ENCODE measurements at regions not wholly inside any gene's neighbourhood (a gene's known extent, or its start where the extent isn't known, plus 50 kb on each side); places are given as distances from the start of the nearest gene placed in this dataset.

GRCh38 chr2:122417114-122417513 is 661.7 kb downstream of the TSN start:
- TF ChIP-seq, protein P1, sequence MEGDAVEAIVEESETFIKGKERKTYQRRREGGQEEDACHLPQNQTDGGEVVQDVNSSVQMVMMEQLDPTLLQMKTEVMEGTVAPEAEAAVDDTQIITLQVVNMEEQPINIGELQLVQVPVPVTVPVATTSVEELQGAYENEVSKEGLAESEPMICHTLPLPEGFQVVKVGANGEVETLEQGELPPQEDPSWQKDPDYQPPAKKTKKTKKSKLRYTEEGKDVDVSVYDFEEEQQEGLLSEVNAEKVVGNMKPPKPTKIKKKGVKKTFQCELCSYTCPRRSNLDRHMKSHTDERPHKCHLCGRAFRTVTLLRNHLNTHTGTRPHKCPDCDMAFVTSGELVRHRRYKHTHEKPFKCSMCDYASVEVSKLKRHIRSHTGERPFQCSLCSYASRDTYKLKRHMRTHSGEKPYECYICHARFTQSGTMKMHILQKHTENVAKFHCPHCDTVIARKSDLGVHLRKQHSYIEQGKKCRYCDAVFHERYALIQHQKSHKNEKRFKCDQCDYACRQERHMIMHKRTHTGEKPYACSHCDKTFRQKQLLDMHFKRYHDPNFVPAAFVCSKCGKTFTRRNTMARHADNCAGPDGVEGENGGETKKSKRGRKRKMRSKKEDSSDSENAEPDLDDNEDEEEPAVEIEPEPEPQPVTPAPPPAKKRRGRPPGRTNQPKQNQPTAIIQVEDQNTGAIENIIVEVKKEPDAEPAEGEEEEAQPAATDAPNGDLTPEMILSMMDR (IDR thresholded peaks at IDR 0.05) = no peak
- DNase-seq (ENCODE audit: low spot score) = no peak
- no peak overlapping the region for H3K4me3 ChIP-seq

DNA sequence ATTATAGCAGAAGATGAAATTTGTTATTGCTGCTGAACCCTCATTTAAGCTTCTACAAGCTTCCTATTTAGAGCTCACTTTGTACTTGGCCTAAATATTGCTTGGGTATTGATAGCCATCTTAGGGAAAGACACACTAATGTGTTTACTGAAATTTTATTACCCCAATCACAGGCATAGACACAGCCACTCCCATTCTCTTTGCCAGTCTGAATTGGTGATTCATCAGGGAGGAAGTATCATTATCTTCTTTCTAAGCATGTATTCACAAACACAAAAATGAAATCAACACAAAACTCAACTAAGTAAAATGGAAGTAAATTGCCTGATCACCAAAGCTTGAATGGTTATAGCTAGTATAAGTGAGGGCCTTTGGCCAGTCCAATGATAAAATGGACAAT is 666.3 kb downstream of the TSN start:
- Histone ChIP-seq H3K27ac (no peak overlapping the region), H3K4me3 (no peak overlapping the region)
- no peak for DNase-seq (ENCODE audit: low spot score)
- TF ChIP-seq, protein P1 (IDR thresholded peaks at IDR 0.05) = no peak

More at GRCh38 chr2:122417114-122417513, 661.7 kb downstream of the TSN start:
- no peak overlapping the region for H3K27ac ChIP-seq

DNA sequence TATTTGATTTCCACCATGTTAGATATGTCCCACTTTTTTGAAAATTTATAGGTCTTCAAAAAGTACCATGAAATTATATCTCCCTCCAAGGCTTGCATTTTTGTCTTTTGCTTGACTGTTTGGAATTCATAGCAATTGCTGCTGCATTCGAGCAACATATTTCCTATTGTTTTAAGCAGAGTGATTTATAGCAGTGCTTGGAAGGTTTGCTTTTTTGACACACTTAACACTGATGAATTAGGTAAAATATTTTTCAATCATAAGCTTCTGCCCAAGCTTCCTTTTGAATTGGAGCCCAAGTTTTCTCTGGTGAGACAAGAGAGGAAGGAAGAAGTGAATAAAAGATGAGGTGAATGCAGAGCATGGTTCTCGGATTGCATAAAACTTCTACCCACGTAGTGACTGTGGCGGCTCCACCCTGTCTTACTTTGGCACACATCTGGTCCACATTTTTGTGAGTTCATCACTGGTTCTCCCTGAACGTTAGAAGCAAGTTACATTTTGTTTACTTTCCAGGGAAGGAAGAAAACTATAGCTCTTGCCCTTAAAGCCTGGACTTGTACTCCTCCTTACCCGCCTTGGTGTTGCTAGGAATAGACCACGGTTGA is 667.0 kb downstream of the TSN start:
- TF ChIP-seq, protein P1 (IDR thresholded peaks at IDR 0.05) = no peak
- DNase-seq (ENCODE audit: low spot score) = no peak

DNA sequence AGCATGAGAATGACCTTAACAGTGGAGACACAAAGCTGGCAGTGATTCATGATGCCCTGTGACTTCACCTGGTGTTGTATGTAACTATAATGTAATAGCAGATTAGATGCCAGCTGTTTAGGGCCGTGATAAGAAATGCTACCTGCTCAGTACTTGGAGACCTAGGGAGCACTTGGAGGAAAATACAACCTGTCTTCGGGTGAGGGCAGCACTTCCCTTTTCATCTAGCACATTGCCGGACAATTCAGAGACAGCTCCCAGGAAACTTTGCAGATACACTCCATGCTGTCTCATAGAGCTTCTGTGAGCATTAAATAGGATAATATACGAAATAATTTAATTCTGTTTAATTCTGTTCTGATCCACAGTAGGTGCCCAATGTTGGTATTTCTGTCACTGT is 668.5 kb downstream of the TSN start:
- TF ChIP-seq, protein P1 (IDR thresholded peaks at IDR 0.05) = no peak
- Histone ChIP-seq H3K4me3 (no peak overlapping the region), H3K27ac (no peak overlapping the region)
- no peak for DNase-seq (ENCODE audit: low spot score)

More for the DNA sequence above, 667.0 kb downstream of the TSN start:
- Histone ChIP-seq H3K27ac (no peak overlapping the region), H3K4me3 (no peak overlapping the region)

- Histone ChIP-seq H3K27ac (no peak overlapping the region), H3K4me3 (no peak overlapping the region)
- TF ChIP-seq, protein P1 (IDR thresholded peaks at IDR 0.05) = no peak
- no peak for DNase-seq (ENCODE audit: low spot score)
Observed at GRCh38 chr2:122433123-122433754, 677.8 kb downstream of the TSN start.

- no peak overlapping the region for H3K4me3 ChIP-seq
- no peak for DNase-seq (ENCODE audit: low spot score)
- no peak overlapping the region for H3K27ac ChIP-seq
- TF ChIP-seq, protein P1 (IDR thresholded peaks at IDR 0.05) = no peak
Observed at GRCh38 chr2:122445003-122445402, 689.6 kb downstream of the TSN start.

GRCh38 chr2:122446761-122447160 is 691.3 kb downstream of the TSN start:
- Histone ChIP-seq H3K27ac (no peak overlapping the region), H3K4me3 (no peak overlapping the region)
- TF ChIP-seq, protein P1 (IDR thresholded peaks at IDR 0.05) = no peak
- DNase-seq (ENCODE audit: low spot score) = no peak
